ENCODE measurements at regions not wholly inside any gene's neighbourhood (a gene's known extent, or its start where the extent isn't known, plus 50 kb on each side); places are given as distances from the start of the nearest gene placed in this dataset.

DNA sequence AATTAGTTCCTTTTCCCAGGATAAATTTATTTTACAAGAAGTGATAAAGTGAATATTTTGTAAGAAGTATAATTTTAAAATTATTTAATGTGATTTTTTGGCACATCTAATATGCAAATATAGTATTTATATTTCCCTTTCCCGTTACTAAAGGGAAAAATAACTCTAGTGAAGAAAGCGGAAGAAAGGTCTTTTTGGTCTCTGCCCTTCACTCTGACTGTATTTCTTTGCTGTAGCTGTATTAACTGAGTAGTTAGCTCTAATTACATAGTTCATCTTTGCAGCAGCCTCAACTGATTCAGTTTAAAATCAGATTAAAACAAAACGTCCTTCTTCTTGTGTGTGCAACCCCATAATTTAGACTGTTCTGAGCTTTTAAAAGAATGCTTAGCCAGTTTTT lies 57.4 kb upstream of the RNF144B start:
- Histone ChIP-seq H3F3A (ENCODE audit: insufficient read depth, low read depth) (no peaks in the 10 kb centered on the region), H3K4me3 (no peak overlapping the region), H3K27me3 (ENCODE audit: insufficient read depth, low read depth) (no peaks in the 10 kb centered on the region), H3K36me3 (ENCODE audit: low read depth) (no peaks in the 10 kb centered on the region), H4K20me1 (ENCODE audit: insufficient read depth) (no peaks in the 10 kb centered on the region), H3K79me2 (ENCODE audit: low read depth) (no peaks in the 10 kb centered on the region), H3K4me1 (replicated peaks; ENCODE audit: insufficient read depth) (no peaks in the 10 kb centered on the region), H3K27ac (no peak overlapping the region), H3K4me2 (no peak overlapping the region), H2AFZ (no peak overlapping the region), H3K9me3 (ENCODE audit: insufficient read depth, low read depth) (no peaks in the 10 kb centered on the region), H3K9me2 (ENCODE audit: insufficient read depth) (no peaks in the 10 kb centered on the region)
- no peak for DNase-seq
- CTCF ChIA-PET, result no interaction called here
- POLR2A ChIA-PET (ENCODE audit: unreplicated experiment), result no interaction called here
- TF ChIP-seq CTCF (conservative IDR thresholded peaks at IDR 0.05), result no peak
- no peak for TF ChIP-seq EZH2 (IDR thresholded peaks at IDR 0.05; ENCODE audit: low read depth)
- no TSS peak for BruUV-seq (replicated peaks)
- intact Hi-C loops (cut with micrococcal nuclease; ENCODE audit: unreplicated experiment), result loop anchor here (10.0 kb wide), 1 partner anchor 175 kb away; the partner anchor contains the start of genes KDM1B and TPMT

- DNase-seq, result no peak
- Histone ChIP-seq H3F3A (ENCODE audit: insufficient read depth, low read depth) (no peaks in the 10 kb centered on the region), H3K9me2 (ENCODE audit: insufficient read depth) (no peaks in the 10 kb centered on the region), H3K4me2 (no peak overlapping the region), H3K36me3 (ENCODE audit: low read depth) (no peaks in the 10 kb centered on the region), H3K4me1 (replicated peaks; ENCODE audit: insufficient read depth) (no peaks in the 10 kb centered on the region), H3K27ac (no peak overlapping the region), H2AFZ (no peak overlapping the region), H3K4me3 (no peak overlapping the region), H3K9me3 (ENCODE audit: insufficient read depth, low read depth) (no peaks in the 10 kb centered on the region), H3K27me3 (ENCODE audit: insufficient read depth, low read depth) (no peaks in the 10 kb centered on the region), H4K20me1 (ENCODE audit: insufficient read depth) (no peaks in the 10 kb centered on the region), H3K79me2 (ENCODE audit: low read depth) (no peaks in the 10 kb centered on the region)
- BruUV-seq (replicated peaks), result no TSS peak
- intact Hi-C loops (cut with micrococcal nuclease; ENCODE audit: unreplicated experiment), result loop anchor here (10.0 kb wide), 1 partner anchor 174 kb away; the partner anchor contains the start of genes KDM1B and TPMT
- CTCF ChIA-PET, result no interaction called here
- TF ChIP-seq CTCF (conservative IDR thresholded peaks at IDR 0.05) (no peak), EZH2 (IDR thresholded peaks at IDR 0.05; ENCODE audit: low read depth) (no peak)
- POLR2A ChIA-PET (ENCODE audit: unreplicated experiment), result no interaction called here
Observed at GRCh38 chr6:18328540-18328939, 58.6 kb upstream of the RNF144B start.

DNA sequence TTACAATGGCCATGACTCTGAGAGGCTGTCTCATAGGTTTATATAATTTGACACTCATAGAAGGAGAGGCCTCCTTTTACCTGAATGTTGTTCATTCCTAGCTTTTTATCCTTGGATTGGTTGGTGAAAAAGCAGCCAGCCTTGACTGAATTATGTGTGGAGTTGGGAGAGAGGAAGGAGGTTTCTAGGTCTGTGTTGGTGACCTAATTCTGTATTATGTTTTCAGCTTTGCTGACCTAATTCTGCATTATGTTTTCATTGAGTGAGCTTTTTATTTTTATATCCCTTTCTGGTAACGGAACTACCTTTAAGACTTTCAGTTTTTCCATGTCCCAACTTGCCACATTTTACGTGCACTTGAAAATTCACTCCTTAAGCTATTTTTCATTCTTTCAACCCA lies 59.1 kb upstream of the RNF144B start:
- CTCF ChIA-PET, result no interaction called here
- Histone ChIP-seq H3K4me3 (no peak overlapping the region), H2AFZ (no peak overlapping the region), H3K27ac (no peak overlapping the region), H3K4me2 (no peak overlapping the region), H3K27me3 (ENCODE audit: insufficient read depth, low read depth) (no peaks in the 10 kb centered on the region), H3K9me3 (ENCODE audit: insufficient read depth, low read depth) (no peaks in the 10 kb centered on the region), H3K9me2 (ENCODE audit: insufficient read depth) (no peaks in the 10 kb centered on the region), H3F3A (ENCODE audit: insufficient read depth, low read depth) (no peaks in the 10 kb centered on the region), H3K4me1 (replicated peaks; ENCODE audit: insufficient read depth) (no peaks in the 10 kb centered on the region), H3K36me3 (ENCODE audit: low read depth) (no peaks in the 10 kb centered on the region), H4K20me1 (ENCODE audit: insufficient read depth) (no peaks in the 10 kb centered on the region), H3K79me2 (ENCODE audit: low read depth) (no peaks in the 10 kb centered on the region)
- no peak for DNase-seq
- BruUV-seq (replicated peaks), result no TSS peak
- TF ChIP-seq CTCF (conservative IDR thresholded peaks at IDR 0.05) (no peak), EZH2 (IDR thresholded peaks at IDR 0.05; ENCODE audit: low read depth) (no peak)
- intact Hi-C loops (cut with micrococcal nuclease; ENCODE audit: unreplicated experiment), result loop anchor here (10.0 kb wide), 1 partner anchor 173 kb away; the partner anchor contains the start of genes KDM1B and TPMT
- POLR2A ChIA-PET (ENCODE audit: unreplicated experiment), result no interaction called here
